Activated CD4-positive, alpha-beta memory T cell treated with anti-CD3 and anti-CD28 coated beads, Interleukin-2, amount 10 ng/mL, durations not matched to agents 7 days and 5 days (primary cell): ENCODE measurements at regions not wholly inside any gene's neighbourhood (a gene's known extent, or its start where the extent isn't known, plus 50 kb on each side); places are given as distances from the start of the nearest gene placed in this dataset.

ENCODE experiments used
- CTCF ChIA-PET: fragments of 350-600 bp; sonication (Branson Sonifier 250); formaldehyde crosslinking; loops from one replicate; lab custom pipeline; 2021; ENCODE audit warnings: antibody characterized with exemption, inconsistent platforms; lab: Charles Lee
- POLR2A ChIA-PET: fragments of 350-600 bp; sonication (Branson Sonifier 250); formaldehyde crosslinking; loops from one replicate; lab custom pipeline; 2021; ENCODE audit warnings: antibody characterized with exemption; lab: Charles Lee
- DNase-seq: peaks from one replicate; pipeline ENCODE4 v3.0.0-alpha.2; 2020
- H3K27ac Mint-ChIP-seq: one replicate; pipeline ENCODE4 v1.8.0; 2021; ENCODE audit warnings: mild to moderate bottlenecking, mixed read lengths
- H3K27me3 Mint-ChIP-seq: one replicate; pipeline ENCODE4 v1.8.0; 2021; ENCODE audit warnings: mixed read lengths
- H3K36me3 Mint-ChIP-seq: one replicate; pipeline ENCODE4 v1.8.0; 2021; ENCODE audit warnings: low read depth, mixed read lengths
- H3K4me1 Mint-ChIP-seq: one replicate; pipeline ENCODE4 v1.8.0; 2021; ENCODE audit warnings: mixed read lengths
- H3K4me3 Mint-ChIP-seq: one replicate; pipeline ENCODE4 v1.8.0; 2021; ENCODE audit warnings: mild to moderate bottlenecking, mixed read lengths
- H3K9me3 Mint-ChIP-seq: one replicate; pipeline ENCODE4 v1.8.0; 2021; ENCODE audit warnings: mixed read lengths

DNA sequence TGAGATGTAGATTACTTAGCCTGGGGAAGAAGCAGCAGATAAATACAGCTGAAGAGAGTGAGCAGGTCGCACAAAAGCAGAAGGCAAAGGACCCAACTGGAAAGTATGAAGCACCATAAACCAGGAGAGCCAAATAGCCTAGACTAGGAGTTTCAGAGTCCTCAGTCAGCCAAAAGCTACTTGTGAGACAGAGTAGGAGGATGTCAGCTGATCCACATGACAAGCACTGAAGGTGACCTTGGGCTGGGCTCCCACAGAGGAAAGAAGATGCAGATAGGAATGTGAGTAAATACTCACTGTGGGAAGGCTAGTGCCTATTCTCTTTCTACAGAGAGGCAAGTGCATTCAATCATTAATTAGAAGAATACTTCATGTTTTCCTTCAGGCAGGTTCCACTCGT lies 274.0 kb upstream of the POU3F2 start:
- no peak for DNase-seq
- POLR2A ChIA-PET = no interaction called here

DNA sequence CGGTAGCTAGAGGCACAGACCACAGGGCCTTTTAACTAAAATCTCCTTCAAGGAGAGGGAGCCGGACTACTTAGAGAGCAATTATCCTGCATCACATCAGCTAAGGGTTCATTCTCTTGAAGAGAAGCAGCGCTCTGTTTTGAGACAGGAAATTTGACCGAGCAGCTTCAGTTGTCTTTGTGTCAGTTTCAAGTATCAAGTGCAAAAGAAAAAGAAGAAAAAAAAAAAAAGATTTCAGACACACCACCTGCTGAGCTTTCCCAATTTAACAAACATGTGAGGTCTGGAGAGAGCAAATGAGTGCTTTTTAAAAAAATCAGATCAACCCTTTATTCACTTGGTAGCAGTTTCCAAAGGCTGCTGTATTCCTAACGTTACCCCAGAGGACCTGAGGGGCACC lies 273.5 kb upstream of the POU3F2 start:
- ChIA-PET POLR2A (no interaction called here), CTCF (no interaction called here)
- H3K27me3 Mint-ChIP-seq = no peaks in the 10 kb centered on the region
- no peaks in the 10 kb centered on the region for H3K9me3 Mint-ChIP-seq
- H3K27ac Mint-ChIP-seq = no peak overlapping the region
- H3K4me3 Mint-ChIP-seq = no peak overlapping the region
- no peak for DNase-seq
- no peaks in the 10 kb centered on the region for H3K4me1 Mint-ChIP-seq
- no peaks in the 10 kb centered on the region for H3K36me3 Mint-ChIP-seq

More for the DNA sequence above, 274.0 kb upstream of the POU3F2 start:
- CTCF ChIA-PET = no interaction called here
- H3K9me3 Mint-ChIP-seq = no peaks in the 10 kb centered on the region
- H3K27me3 Mint-ChIP-seq = no peaks in the 10 kb centered on the region
- no peak overlapping the region for H3K4me3 Mint-ChIP-seq
- H3K36me3 Mint-ChIP-seq = no peaks in the 10 kb centered on the region
- H3K4me1 Mint-ChIP-seq = no peaks in the 10 kb centered on the region
- no peak overlapping the region for H3K27ac Mint-ChIP-seq

DNA sequence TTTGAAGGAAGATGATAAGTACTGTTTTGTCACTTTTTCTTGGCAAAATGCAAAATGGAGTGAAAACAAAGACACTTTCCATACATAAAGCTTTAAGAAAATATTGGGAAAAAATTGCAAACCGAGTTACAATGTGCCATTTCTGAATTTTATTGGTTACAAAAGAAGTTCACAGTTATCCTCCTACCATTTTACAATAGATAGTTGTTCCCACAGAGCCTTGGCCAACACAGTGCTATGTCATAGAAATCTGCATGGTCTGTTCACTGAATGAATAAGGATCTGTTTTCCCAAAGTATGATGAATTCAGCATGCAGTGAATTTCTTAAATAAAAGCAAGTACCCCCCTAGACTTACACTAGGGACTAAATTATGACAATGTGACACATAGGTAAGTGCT lies 268.2 kb upstream of the POU3F2 start:
- POLR2A ChIA-PET = no interaction called here
- no peak overlapping the region for H3K27ac Mint-ChIP-seq

DNA sequence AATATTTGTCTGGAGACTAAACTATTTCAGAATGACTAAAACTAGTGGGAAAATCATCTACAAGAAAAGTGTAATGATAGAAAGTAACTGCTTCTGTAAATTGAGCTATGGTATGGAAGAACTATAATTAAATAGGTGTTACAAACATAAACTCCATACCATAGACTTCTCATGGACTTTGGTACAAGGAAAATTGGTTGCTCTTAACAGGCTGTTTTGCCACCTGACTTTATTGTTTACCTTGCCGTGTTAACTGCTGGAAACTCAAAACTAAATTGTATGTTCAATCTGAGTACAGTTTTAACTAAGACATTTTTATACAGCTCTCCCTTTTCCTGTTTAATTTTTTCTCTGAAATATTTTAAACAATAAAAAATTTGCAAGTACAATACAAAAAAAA lies 261.8 kb upstream of the POU3F2 start:
- Mint-ChIP-seq H3K4me3 (no peak overlapping the region), H3K36me3 (no peaks in the 10 kb centered on the region), H3K27me3 (no peaks in the 10 kb centered on the region), H3K27ac (no peak overlapping the region), H3K9me3 (no peaks in the 10 kb centered on the region), H3K4me1 (no peaks in the 10 kb centered on the region)
- no peak for DNase-seq
- ChIA-PET CTCF (no interaction called here), POLR2A (no interaction called here)

More for the DNA sequence above, 268.2 kb upstream of the POU3F2 start:
- no peaks in the 10 kb centered on the region for H3K36me3 Mint-ChIP-seq
- H3K4me3 Mint-ChIP-seq = no peak overlapping the region
- DNase-seq = no peak
- no peaks in the 10 kb centered on the region for H3K27me3 Mint-ChIP-seq
- no peaks in the 10 kb centered on the region for H3K4me1 Mint-ChIP-seq
- no peaks in the 10 kb centered on the region for H3K9me3 Mint-ChIP-seq
- CTCF ChIA-PET = no interaction called here

DNA sequence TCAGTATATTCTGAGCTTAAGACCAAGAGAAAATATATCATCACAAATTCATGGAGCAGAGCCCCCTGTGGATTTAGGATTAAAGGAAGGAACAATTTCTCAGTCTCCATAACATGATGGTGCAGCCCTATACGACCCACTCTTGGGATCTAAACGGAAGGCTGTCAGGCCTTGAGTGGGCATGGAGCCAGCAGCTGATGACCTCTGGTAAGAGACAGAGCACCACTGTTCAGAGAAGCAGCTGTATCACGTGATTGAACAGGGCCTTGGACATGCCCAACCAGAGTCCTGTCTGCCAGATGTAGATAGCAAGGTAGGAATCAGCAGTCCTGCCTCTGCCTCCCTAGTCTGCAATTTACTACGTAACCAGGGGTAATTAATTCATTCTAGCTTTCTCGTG lies 259.4 kb upstream of the POU3F2 start:
- Mint-ChIP-seq H3K36me3 (no peaks in the 10 kb centered on the region), H3K27ac (no peak overlapping the region), H3K9me3 (no peaks in the 10 kb centered on the region), H3K27me3 (no peaks in the 10 kb centered on the region), H3K4me3 (no peak overlapping the region), H3K4me1 (no peaks in the 10 kb centered on the region)
- POLR2A ChIA-PET = no interaction called here
- CTCF ChIA-PET = no interaction called here
- DNase-seq = no peak

DNA sequence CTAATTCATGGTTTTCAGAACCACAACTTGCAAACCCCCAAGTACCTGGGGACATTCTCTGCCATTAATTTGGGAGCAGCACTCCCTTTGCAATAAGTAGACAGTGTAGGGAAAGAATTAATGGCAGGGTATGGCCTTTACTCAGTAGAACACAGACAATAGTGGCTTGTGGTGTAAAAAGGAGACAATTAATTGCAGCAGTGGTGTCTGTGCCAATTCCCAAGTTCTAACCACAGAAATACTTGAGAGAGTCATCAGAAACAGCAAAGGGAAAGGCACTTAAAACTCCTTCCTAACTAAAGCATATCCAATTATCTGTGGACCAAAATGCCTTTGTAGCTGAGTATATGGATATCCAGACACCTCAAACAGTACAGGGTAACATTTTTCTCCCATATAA lies 257.6 kb upstream of the POU3F2 start:
- ChIA-PET POLR2A (no interaction called here), CTCF (no interaction called here)
- Mint-ChIP-seq H3K27me3 (no peaks in the 10 kb centered on the region), H3K4me3 (no peak overlapping the region), H3K27ac (no peak overlapping the region), H3K4me1 (no peaks in the 10 kb centered on the region), H3K9me3 (no peaks in the 10 kb centered on the region), H3K36me3 (no peaks in the 10 kb centered on the region)
- DNase-seq = no peak

DNA sequence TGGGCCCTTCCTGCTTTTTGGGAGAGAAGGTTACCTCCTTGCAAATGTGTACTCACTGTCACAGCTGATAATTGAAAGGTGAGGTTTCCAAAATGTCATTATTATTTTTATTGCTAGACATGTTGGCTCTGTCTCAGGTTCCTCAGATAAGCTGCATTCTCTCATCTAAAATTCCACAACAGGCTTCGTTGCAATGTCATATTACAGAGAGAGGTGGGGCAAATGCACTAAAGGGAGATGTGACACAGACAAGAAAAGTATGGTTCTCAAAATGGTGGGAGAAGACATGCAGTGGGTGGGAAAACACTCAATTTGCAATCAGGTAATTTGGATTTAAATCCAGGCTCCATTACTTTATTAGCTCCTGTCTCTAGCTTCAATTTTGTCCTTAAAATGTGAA lies 256.4 kb upstream of the POU3F2 start:
- Mint-ChIP-seq H3K27ac (no peak overlapping the region), H3K27me3 (no peaks in the 10 kb centered on the region), H3K4me3 (no peak overlapping the region), H3K36me3 (no peaks in the 10 kb centered on the region), H3K9me3 (no peaks in the 10 kb centered on the region), H3K4me1 (no peaks in the 10 kb centered on the region)
- POLR2A ChIA-PET = no interaction called here
- CTCF ChIA-PET = no interaction called here
- DNase-seq = no peak

DNA sequence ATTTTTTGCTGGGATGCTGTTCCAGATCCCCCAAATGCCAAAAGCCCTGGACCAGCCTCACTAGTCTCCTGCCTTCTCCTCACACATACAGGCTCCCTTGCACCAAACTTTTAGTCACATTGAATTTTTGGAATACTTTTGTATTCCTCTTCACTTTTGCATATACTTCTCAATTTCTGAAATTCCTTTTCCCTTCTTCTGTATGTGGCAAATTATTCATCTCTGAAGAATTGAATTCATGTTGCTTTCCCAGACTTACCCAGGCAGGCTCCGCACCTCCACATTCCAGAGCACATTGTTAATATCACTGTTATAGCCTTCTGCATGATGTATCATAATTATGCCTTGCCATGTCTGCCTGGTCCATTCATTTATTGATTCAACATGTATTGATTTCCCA lies 255.3 kb upstream of the POU3F2 start:
- no peak for DNase-seq
- H3K27me3 Mint-ChIP-seq = no peaks in the 10 kb centered on the region
- no peaks in the 10 kb centered on the region for H3K9me3 Mint-ChIP-seq
- ChIA-PET POLR2A (no interaction called here), CTCF (no interaction called here)
- H3K4me1 Mint-ChIP-seq = no peaks in the 10 kb centered on the region
- H3K36me3 Mint-ChIP-seq = no peaks in the 10 kb centered on the region
- H3K4me3 Mint-ChIP-seq = no peak overlapping the region
- H3K27ac Mint-ChIP-seq = no peak overlapping the region

DNA sequence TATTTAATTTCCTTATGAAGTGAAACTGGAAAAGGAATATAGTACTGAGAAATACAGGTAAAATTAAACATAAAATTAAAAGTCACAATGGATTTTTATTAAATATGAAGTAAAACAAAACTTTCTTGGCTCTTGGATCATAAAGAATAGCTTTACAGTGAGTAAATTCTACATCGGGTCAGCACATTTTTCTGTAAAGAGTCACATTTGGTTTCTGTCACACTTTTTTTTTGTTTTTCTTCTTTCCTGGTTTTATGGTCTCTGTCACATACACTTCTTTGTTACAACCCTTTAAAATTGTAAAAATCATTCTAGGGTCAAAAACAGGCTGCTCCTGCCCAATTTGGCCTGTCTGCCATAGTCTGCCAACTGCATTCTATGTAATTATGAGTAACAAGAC lies 254.4 kb upstream of the POU3F2 start:
- Mint-ChIP-seq H3K4me1 (no peaks in the 10 kb centered on the region), H3K27ac (no peak overlapping the region), H3K27me3 (no peaks in the 10 kb centered on the region), H3K36me3 (no peaks in the 10 kb centered on the region), H3K9me3 (no peaks in the 10 kb centered on the region), H3K4me3 (no peak overlapping the region)
- ChIA-PET POLR2A (no interaction called here), CTCF (no interaction called here)
- no peak for DNase-seq

DNA sequence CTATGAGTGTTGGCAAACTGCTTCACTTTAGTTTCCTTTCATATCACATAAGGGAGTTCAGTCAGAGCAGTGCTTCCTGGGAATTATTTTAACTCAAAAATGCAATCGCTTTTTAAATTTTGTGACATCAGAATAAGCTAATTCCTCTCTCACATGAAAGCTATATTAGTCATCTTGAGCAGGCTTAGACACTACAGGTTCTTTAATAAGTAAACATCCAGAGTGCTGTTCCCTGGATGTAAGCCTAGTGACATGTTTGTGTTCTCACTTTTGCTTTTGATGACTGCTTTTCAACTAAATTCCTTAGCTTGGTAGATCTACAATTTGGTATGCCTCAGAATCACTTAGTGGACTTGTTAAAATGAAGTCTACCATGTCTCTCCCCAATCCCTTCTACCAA lies 252.7 kb upstream of the POU3F2 start:
- no peak for DNase-seq
- no peaks in the 10 kb centered on the region for H3K27me3 Mint-ChIP-seq
- no peak overlapping the region for H3K27ac Mint-ChIP-seq
- H3K36me3 Mint-ChIP-seq = no peaks in the 10 kb centered on the region
- no peaks in the 10 kb centered on the region for H3K4me1 Mint-ChIP-seq
- ChIA-PET POLR2A (no interaction called here), CTCF (no interaction called here)
- H3K9me3 Mint-ChIP-seq = no peaks in the 10 kb centered on the region
- H3K4me3 Mint-ChIP-seq = no peak overlapping the region

DNA sequence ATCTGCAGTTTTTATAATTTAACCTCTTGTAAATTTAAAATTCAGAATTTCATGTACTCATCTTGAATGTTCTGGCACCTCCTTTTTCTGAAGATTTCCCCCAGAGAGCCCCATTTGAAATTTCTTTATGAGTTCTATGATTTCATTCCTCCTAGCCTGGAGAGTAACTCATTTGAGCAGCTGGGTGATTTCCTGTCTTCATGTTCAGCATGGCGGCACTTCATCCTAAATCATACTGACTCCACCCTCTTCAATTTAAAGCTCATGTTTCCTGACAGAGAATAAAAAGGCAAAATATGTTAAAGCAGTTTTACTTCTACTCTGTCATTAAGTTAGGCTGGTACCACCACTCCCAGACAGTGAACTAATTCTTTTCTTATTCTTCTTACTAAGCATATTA lies 250.9 kb upstream of the POU3F2 start:
- Mint-ChIP-seq H3K36me3 (no peaks in the 10 kb centered on the region), H3K4me3 (no peak overlapping the region), H3K9me3 (no peaks in the 10 kb centered on the region), H3K27ac (no peak overlapping the region), H3K27me3 (no peaks in the 10 kb centered on the region), H3K4me1 (no peaks in the 10 kb centered on the region)
- CTCF ChIA-PET = no interaction called here
- DNase-seq = no peak
- POLR2A ChIA-PET = no interaction called here

DNA sequence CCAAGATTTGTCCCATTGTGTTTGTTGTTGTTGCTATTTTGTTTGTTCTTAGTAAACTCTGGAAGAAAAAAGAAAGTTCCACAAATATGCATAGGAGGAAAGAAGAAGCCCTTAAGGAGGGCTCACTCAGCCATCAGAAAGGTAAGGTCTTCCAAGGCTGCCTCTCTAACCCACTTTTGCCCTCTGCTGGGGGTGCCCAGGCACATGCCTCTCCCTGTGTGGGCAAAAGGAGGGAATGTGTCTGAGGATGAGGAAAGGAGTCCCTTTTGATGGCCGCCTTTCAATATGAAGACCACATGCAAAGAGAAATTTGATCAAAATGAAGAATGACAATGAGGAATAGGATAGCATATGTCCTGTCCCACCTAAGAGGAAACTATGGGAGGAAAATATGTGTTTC lies 248.2 kb upstream of the POU3F2 start:
- Mint-ChIP-seq H3K27me3 (no peaks in the 10 kb centered on the region), H3K9me3 (no peaks in the 10 kb centered on the region), H3K36me3 (no peaks in the 10 kb centered on the region), H3K27ac (no peak overlapping the region), H3K4me1 (no peaks in the 10 kb centered on the region), H3K4me3 (no peak overlapping the region)
- CTCF ChIA-PET = no interaction called here
- POLR2A ChIA-PET = no interaction called here
- DNase-seq = no peak

DNA sequence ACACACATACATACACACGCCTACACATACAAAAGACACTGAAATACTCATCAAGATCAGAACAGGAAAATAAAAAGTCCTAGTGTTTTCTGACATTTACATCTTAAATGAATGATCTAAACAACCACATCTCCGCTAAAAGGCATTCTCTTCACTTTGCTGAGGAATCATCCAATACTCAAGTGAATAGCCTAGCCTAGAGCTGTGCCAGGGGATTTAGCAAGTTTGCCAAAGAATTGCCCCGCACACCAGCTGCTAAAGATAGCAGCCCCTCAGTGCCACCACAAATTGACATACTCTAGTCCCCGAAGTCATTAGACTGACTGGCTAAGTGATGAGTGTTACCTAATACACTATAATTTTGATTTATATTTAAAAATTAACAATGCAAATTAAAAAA lies 246.8 kb upstream of the POU3F2 start:
- ChIA-PET POLR2A (no interaction called here), CTCF (no interaction called here)
- Mint-ChIP-seq H3K27me3 (no peaks in the 10 kb centered on the region), H3K27ac (no peak overlapping the region), H3K4me1 (no peaks in the 10 kb centered on the region), H3K9me3 (no peaks in the 10 kb centered on the region), H3K4me3 (no peak overlapping the region), H3K36me3 (no peaks in the 10 kb centered on the region)
- no peak for DNase-seq

DNA sequence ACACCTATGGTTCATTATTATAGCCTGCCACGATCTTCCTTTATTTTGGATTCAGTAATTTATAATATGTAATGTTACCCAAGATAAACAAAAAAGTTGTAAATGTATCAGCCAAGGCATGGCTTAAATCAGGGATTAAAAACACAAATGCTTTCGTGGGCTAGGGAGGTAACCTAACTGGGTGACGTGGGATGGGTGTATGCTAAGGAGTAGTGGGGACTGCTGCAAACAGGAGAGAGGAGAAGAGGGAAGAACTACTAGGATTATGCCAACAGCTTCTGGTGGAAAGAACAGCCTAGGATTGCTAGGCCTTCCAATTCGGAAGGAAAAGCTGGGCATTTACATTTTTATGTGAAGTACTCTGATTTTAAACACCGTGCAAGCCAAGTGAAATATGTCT lies 244.8 kb upstream of the POU3F2 start:
- no peak overlapping the region for H3K27ac Mint-ChIP-seq
- H3K4me3 Mint-ChIP-seq = no peak overlapping the region
- no peak for DNase-seq
- H3K9me3 Mint-ChIP-seq = no peaks in the 10 kb centered on the region
- H3K4me1 Mint-ChIP-seq = no peaks in the 10 kb centered on the region
- ChIA-PET POLR2A (no interaction called here), CTCF (no interaction called here)
- H3K36me3 Mint-ChIP-seq = no peaks in the 10 kb centered on the region
- no peaks in the 10 kb centered on the region for H3K27me3 Mint-ChIP-seq

DNA sequence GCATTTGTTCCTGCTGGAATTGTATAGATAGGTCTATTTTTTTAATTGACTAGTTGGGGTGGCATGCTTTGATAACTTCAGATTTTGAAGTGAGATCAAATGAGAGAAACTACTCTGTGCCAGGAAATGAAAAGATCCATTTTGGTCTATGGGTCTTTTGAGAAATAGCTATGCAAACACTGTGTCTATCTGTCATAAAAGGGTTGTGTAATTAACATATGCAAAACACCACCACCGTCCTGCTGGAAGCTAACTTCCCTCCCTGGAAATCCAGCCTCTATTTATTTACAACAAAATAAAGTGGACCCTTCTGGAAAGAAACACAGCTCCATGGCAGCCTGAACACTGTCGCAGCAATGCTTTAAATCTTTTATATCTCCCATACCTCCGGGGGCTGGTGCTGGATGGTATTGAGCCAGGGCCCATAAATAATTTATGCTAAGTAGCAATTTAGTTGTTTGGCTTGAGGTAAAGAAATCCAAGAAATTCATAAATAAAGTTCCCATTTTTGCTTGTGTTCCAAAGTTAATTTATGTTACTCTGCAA lies 244.2 kb upstream of the POU3F2 start:
- ChIA-PET POLR2A (no interaction called here), CTCF (no interaction called here)
- Mint-ChIP-seq H3K27ac (no peak overlapping the region), H3K27me3 (no peaks in the 10 kb centered on the region), H3K4me1 (no peaks in the 10 kb centered on the region), H3K9me3 (no peaks in the 10 kb centered on the region), H3K36me3 (no peaks in the 10 kb centered on the region), H3K4me3 (no peak overlapping the region)
- no peak for DNase-seq
